NCI-H524 treated with DMSO at 0.1 percent for 48 hours (cell line): ENCODE measurements at regions not wholly inside any gene's neighbourhood (a gene's known extent, or its start where the extent isn't known, plus 50 kb on each side); places are given as distances from the start of the nearest gene placed in this dataset.
"Not testable (repeated sequence)": the region's sequence is repeated elsewhere in the genome, so short reads cannot be mapped to it uniquely, and the experiment has no call there.

ENCODE experiments used
- DNase-seq: peaks from one replicate; lab custom pipeline; 2025; lab: John Stamatoyannopoulos, UW

DNA sequence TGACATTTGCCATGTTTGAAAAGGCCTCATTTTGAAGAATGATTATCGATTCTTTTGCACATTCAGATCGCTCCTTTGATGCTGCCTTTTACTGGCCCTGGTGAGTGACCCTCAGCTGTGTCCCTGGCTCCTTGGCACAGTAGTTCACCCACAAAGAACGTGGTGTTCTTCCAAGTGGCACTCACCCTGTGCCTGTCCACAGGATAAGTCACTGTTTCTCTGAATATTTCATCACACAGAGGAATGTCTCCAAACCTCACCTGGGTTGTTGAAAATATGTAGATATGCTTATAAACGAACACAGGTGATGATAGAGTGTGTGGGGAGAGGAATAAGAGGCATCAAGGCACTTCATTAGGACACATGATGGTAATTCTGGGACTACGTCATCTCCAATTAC is 810.7 kb downstream of the CCSER2 start:
- DNase-seq: no peak

DNA sequence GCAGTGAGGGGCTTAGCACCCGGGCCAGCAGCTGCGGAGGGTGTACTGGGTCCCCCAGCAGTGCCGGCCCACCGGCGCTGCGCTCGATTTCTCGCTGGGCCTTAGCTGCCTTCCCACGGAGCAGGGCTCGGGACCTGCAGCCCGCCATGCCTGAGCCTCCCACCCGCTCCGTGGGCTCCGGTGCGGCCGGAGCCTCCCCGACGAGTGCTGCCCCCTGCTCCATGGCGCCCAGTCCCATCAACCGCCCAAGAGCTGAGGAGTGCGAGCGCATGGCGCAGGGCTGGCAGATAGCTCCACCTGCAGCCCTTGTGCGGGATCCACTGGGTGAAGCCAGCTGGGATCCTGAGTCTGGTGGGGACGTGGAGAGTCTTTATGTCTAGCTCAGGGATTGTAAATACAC is 813.1 kb downstream of the CCSER2 start:
- not testable (repeated sequence) for DNase-seq

DNA sequence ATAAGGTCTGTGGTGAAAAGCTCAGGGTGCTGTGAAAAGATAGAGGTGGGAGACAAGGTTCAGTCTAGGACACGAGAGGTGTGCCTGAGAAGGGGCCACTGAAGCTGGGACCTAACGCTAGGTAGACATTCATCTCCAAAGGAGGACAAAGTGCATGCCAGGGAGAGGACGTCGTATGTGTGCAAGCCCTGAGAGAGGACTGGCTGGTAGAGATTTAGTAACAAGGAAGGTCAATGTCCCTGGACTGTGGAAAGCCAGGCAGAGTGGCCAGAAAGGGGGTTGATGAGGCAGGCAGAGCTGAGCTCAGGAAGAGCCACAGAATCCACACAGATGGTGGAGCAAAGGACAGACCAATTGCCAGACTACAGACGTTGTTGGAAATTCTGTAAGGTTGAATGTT is 817.6 kb downstream of the CCSER2 start:
- no peak for DNase-seq

- DNase-seq: no peak
These were observed 819.2 kb downstream of the CCSER2 start for GRCh38 chr10:85147346-85148250.

GRCh38 chr10:85148693-85149640 is 820.6 kb downstream of the CCSER2 start:
- no peak for DNase-seq

DNA sequence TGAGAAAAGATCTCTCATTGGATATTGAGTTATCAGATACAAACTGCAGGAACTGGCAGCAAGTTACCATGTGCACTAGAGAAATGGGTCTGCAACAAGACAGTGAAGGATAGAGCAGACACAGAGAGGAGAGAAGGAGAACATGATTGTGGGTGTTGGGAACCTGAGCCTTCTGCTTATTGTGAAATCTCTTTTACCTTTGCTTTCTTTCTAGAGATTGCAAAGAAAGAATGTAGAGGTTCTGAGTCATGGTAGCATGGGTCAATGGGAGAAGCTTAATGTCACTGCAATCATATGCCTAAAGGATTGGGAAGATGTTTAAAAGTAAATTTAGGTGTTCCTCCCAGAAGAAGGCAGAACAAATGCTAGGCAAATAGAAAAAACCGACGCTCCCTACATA is 821.4 kb downstream of the CCSER2 start:
- no peak for DNase-seq

DNA sequence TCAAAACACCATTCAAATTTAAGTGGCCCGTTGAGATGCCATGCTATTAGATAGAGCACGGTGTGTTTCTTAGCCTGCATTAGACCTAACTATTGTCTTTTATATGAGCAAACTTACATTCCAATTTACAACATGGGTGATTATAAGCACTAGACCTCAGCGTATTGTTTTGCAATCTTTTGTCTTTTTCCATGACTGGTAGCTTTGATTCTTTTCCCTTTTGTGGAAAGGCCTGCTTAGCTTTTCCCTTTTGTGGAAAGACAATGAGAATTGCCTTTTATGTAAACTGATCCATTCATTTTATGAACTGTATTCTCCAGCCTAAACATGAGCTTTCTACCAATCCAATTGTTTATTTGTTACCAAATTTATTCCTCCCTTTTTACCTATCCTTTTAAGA is 823.1 kb downstream of the CCSER2 start:
- no peak for DNase-seq

- DNase-seq: no peak
These were observed 824.1 kb downstream of the CCSER2 start for GRCh38 chr10:85152496-85152895.

DNA sequence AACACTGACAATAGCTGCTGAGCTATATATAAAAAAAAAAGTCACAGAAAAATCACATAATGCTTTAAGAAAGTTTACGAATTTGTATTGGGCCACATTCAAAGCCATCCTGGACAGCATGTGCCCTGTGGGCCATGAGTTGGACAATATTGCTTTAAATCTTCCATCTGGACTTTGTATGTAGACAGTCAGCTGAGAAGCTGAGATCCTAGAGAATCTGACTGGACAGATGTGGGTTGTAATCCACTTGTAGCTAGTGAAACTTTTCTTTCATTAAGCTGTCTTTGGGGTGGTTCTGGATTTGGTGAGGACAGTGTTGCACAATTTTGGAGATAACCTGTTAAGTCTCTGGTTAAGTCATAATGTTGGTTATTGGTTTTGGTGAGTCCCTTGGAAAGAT is 824.5 kb downstream of the CCSER2 start:
- DNase-seq: no peak

DNA sequence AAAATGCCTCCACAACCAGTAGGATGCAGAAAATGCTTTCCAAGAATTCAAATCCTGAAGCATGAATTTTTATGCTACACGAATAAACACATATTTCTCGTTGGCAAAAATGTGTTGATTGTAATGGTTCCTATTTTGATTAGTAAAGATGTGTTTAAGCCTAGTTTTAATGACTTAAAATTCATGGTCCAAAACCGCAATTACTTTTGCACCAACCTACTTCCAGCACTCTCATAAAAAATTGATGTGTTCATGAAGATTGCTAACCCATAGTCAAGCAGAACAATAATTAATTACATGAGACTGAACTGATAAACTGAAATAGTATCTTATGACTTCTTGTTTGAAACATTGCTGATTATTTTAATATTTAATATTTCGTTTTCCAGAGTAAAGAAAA is 828.8 kb downstream of the CCSER2 start:
- DNase-seq: no peak

GRCh38 chr10:85168243-85168642 is 839.9 kb downstream of the CCSER2 start:
- DNase-seq: no peak

DNA sequence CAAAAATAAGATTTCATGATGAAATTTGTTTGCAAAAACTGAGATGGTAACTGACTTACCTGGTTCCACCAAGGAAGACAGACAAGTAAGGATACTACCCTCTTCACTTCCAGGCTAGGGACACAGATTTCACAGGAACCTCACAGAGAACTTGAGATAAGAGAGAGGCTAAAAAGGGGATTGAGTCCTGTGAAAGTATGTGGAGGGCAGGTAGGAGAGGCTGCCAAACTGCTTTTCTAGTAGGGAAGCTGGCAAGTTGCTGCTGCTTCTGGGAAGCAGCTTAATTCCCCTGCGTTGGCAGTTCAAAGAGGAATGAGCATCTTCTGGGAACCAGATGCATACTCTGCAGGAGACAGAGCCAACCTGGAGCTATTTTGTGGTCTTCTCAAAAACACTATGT is 841.6 kb downstream of the CCSER2 start:
- DNase-seq: no peak

DNA sequence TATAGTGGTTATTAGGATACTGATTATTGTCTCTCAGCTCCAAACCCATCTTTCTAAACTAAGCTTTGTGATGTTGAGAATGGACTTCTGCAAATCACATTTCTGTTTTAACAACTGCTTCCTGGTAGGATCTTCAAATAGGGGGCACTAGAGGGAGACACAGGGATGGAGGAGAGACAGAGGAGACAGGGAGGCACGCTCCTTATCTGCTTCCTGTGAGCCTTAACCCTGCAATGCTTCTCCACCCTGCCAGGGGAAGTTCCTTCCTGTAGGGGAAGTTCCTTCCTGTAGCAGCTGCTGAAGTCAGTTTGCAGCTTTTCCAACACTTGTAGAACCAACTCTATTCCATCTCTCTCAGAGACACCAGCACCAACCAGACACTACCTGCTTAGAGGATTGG is 847.2 kb downstream of the CCSER2 start:
- DNase-seq: no peak

GRCh38 chr10:85177767-85178166 is 849.4 kb downstream of the CCSER2 start:
- no peak for DNase-seq

GRCh38 chr10:85187047-85187446 is 858.7 kb downstream of the CCSER2 start:
- DNase-seq: no peak

DNA sequence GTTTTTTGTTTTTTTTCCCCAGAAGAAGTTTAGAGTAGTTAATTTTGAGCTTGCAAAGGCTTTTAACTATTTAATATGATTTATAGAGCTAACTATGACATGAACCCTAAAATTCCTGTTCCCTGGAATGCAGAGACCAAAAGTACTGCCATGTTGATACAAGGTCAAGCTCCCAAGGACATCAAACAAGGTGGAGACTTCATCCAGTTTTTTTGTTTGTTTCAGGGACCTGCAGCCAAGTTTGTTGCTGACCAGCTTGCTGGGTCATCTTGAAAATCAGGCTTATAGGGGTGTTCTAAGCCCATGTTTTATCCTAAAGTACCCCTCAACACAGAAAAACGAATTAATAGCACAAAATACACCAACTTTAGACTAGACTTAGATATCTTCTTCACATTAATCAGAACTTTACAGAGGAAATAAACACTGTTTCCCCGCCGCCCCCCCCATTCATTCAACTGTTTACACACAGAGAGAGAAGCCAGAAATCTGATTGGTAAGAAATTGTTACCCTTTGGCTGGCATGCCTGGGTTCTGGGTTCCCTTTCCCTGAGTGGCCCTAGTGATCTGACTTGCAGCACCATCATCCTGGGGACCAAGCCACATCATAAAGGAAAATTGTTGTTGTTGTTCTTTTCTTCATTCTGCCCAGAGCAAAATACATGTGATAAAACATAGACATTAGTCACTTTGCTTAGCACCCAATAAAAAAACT is 860.5 kb downstream of the CCSER2 start:
- no peak for DNase-seq

- no peak for DNase-seq
These were observed 865.4 kb downstream of the CCSER2 start for GRCh38 chr10:85193796-85194195.

- DNase-seq: no peak
These were observed 866.3 kb downstream of the CCSER2 start for GRCh38 chr10:85194706-85195105.

DNA sequence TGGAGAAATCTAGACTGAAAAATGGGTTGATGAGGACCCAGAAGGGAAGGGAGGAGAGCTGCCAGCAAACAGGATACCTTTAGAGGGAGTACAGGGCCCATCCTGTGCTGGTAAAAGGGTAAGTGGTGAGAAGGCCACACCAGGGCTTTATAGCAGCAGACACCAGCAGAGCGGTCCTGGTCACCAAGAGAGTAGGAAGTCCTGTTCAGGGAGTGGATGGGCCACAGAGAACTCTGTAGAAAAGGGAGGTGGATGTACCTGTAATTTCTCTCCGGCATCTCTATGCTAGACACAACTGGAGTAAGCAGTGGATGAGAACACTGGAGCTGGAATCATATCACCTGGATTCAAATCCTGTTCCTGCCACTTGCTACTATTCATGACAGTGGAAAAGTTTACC is 867.2 kb downstream of the CCSER2 start:
- no peak for DNase-seq

- no peak for DNase-seq
These were observed 876.4 kb downstream of the CCSER2 start for GRCh38 chr10:85204814-85205213.

DNA sequence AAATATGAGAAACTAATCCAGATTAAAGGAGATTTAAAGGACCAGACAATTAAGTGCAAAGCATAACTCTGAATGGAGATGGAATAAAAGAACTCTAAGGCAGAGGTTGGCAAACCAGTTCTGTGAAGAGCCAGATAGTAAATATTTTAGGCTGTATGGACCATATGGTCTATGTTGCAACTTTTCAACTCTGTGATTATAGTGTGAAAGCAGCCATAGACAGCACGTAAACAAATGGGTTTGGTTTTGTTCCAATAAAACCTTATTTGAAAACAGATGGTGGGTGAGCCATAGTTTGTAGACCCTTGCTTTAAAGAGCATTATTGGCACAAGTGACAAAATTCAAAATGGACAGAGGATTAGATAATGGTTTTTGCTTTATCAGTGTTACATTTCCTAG is 884.1 kb downstream of the CCSER2 start:
- no peak for DNase-seq

- no peak for DNase-seq
These were observed 885.1 kb downstream of the CCSER2 start for GRCh38 chr10:85213493-85213892.
